ENCODE measurements at regions not wholly inside any gene's neighbourhood (a gene's known extent, or its start where the extent isn't known, plus 50 kb on each side); places are given as distances from the start of the nearest gene placed in this dataset.

GRCh38 chr2:126808929-126809328 is 89.8 kb upstream of the TEX51 start:
- WGBS, 2 donors, result 20 to 32% methylated on average over 5 to 6 of the region's 6 CpGs

DNA sequence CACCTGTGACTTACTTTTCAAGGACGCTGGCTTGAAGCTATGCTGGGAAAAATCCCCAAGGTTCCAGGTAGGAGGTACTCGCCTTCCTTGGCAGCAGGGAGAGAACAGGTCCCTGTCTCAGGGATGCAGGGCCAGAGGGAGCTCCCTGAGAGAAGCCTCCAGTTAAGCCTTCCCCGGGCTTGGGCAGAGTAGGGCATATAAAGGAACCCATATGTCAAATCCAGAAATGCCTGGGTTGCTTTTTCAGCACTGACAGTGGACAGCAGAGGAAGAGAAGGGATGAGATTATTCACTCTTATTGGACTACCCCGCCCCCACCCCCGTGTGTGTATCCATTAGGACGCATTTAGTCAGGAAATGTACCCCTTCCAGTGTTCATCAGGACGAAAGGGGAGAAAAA is 89.3 kb upstream of the TEX51 start:
- no peak overlapping the region for H3K27ac ChIP-seq
- intact Hi-C loops (cut with DNase I), result no loop called here
- TF ChIP-seq CTCF (IDR thresholded peaks at IDR 0.05), result no peak
- no peak for TF ChIP-seq POLR2A (IDR thresholded peaks at IDR 0.05)
- no peaks in the 10 kb centered on the region for H3K9me3 ChIP-seq
- H3K4me3 ChIP-seq, result no peak overlapping the region
- no peak for DNase-seq
- H3K36me3 ChIP-seq, result no peaks in the 10 kb centered on the region
- H3K27me3 ChIP-seq, result no peaks in the 10 kb centered on the region
- WGBS, 2 donors, result 28 to 61% methylated on average over 4 to 6 of the region's 7 CpGs
- H3K4me1 ChIP-seq, result no peaks in the 10 kb centered on the region

More at GRCh38 chr2:126808929-126809328, 89.8 kb upstream of the TEX51 start:
- H3K27me3 ChIP-seq, result no peaks in the 10 kb centered on the region
- no peaks in the 10 kb centered on the region for H3K36me3 ChIP-seq
- DNase-seq, result no peak
- TF ChIP-seq CTCF (IDR thresholded peaks at IDR 0.05), result no peak
- no peak for TF ChIP-seq POLR2A (IDR thresholded peaks at IDR 0.05)
- H3K27ac ChIP-seq, result no peak overlapping the region
- H3K4me3 ChIP-seq, result no peak overlapping the region
- intact Hi-C loops (cut with DNase I), result no loop called here
- H3K9me3 ChIP-seq, result no peaks in the 10 kb centered on the region
- no peaks in the 10 kb centered on the region for H3K4me1 ChIP-seq

DNA sequence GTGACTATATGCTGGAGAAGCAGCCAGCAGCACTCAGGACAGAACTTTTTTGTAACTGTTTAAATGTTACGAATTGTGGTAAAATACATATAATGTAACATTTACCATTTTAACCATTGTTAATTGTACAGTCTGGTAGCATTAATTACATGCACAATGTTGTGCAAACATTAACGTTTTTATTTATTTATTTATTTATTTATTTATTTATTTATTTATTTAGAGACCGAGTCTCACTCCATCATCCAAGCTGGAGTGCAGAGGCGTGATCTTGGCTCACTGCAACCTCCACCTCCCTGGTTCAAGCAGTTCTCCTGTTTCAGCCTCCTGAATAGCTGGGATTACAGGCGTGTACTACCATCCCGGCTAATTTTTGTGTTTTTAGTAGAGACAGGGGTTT is 88.7 kb upstream of the TEX51 start:
- Histone ChIP-seq H3K36me3 (no peaks in the 10 kb centered on the region), H3K4me1 (no peaks in the 10 kb centered on the region), H3K27me3 (no peaks in the 10 kb centered on the region), H3K4me3 (no peak overlapping the region), H3K9me3 (no peaks in the 10 kb centered on the region), H3K27ac (no peak overlapping the region)
- TF ChIP-seq CTCF (IDR thresholded peaks at IDR 0.05) (no peak), POLR2A (IDR thresholded peaks at IDR 0.05) (no peak)
- no peak for DNase-seq
- intact Hi-C loops (cut with DNase I), result no loop called here
- 77 to 84% methylated on average over 6 of the region's 6 CpGs for WGBS, 2 donors

DNA sequence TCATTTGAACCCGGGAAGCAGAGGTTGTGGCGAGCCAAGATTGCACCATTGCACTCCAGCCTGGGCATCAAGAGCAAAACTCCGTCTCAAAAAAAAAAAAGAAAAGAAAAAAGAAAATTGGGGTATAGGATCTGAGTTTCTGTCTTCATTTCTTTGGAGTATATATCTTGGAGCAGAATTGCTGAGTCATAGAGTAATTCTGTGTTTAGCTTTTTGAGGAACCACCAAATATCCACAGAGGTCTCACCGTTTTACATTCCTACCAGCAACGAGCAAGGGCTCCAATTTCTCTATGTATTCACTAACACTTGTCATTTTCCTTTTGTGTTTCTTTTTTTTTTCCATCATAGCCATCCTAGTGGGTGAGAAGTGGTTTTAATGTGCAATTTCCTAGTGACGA is 87.6 kb upstream of the TEX51 start:
- DNase-seq, result no peak
- no peaks in the 10 kb centered on the region for H3K4me1 ChIP-seq
- H3K27me3 ChIP-seq, result no peaks in the 10 kb centered on the region
- TF ChIP-seq CTCF (IDR thresholded peaks at IDR 0.05), result no peak
- TF ChIP-seq POLR2A (IDR thresholded peaks at IDR 0.05), result no peak
- H3K36me3 ChIP-seq, result no peaks in the 10 kb centered on the region
- H3K9me3 ChIP-seq, result no peaks in the 10 kb centered on the region
- H3K4me3 ChIP-seq, result no peak overlapping the region
- WGBS, 2 donors, result 55 to 58% methylated on average over 6 of the region's 6 CpGs
- intact Hi-C loops (cut with DNase I), result no loop called here
- H3K27ac ChIP-seq, result no peak overlapping the region

GRCh38 chr2:126817172-126817571 is 81.5 kb upstream of the TEX51 start:
- 79 to 89% methylated on average over 3 of the region's 3 CpGs for WGBS, 2 donors
- DNase-seq, result no peak
- TF ChIP-seq CTCF (IDR thresholded peaks at IDR 0.05), result no peak
- no peak for TF ChIP-seq POLR2A (IDR thresholded peaks at IDR 0.05)
- no peaks in the 10 kb centered on the region for H3K9me3 ChIP-seq
- H3K36me3 ChIP-seq, result no peaks in the 10 kb centered on the region
- no peak overlapping the region for H3K27ac ChIP-seq
- H3K4me1 ChIP-seq, result no peaks in the 10 kb centered on the region
- H3K4me3 ChIP-seq, result no peak overlapping the region
- intact Hi-C loops (cut with DNase I), result no loop called here
- H3K27me3 ChIP-seq, result no peaks in the 10 kb centered on the region
